AG04450 (cell line): ENCODE measurements at regions not wholly inside any gene's neighbourhood (a gene's known extent, or its start where the extent isn't known, plus 50 kb on each side); places are given as distances from the start of the nearest gene placed in this dataset.

Experiments used
- CTCF ChIA-PET: fragments of 300-600, 350-600 bp; formaldehyde crosslinking; extraction: SDS; loops from one replicate; lab custom pipeline; 2022; ENCODE audit warnings: antibody characterized with exemption, inconsistent platforms; lab: Charles Lee
- POLR2A ChIA-PET: fragments of 350-600 bp; formaldehyde crosslinking; extraction: SDS; loops from one replicate; lab custom pipeline; 2021; ENCODE audit warnings: antibody characterized with exemption, inconsistent platforms; lab: Yijun Ruan, JAX
- DNase-seq: peaks from one replicate; pipeline ENCODE4 v3.0.0-alpha.2; 2011; ENCODE audit warnings: low read depth, low spot score
- H3K27ac ChIP-seq: one replicate; pipeline ENCODE4 v1.5.1; 2012; ENCODE audit warnings: low read depth, low read length, control low read depth
- H3K27me3 ChIP-seq: one replicate; pipeline ENCODE4 v1.6.0; 2012; ENCODE audit warnings: low read length; ENCODE audit not compliant: control insufficient read depth, insufficient read depth
- H3K4me3 ChIP-seq: 2 replicates; pipeline ENCODE4 v1.5.1; 2011; ENCODE audit warnings: mild to moderate bottlenecking, low read depth, low read length, control low read depth
- H3K9me3 ChIP-seq: 2 replicates; pipeline ENCODE4 v1.5.1; 2012; ENCODE audit warnings: low read length; ENCODE audit not compliant: control insufficient read depth, insufficient read depth
- CTCF ChIP-seq: IDR thresholded peaks from 2 replicates; pipeline ENCODE4 v1.5.1; 2011; ENCODE audit warnings: low read depth, low read length, control low read depth, inconsistent platforms

- CTCF ChIA-PET, result interaction anchor here (0.6 kb wide), 1 partner anchor 977 kb away, joined by 3 read pairs; no protein-coding TSS in a partner anchor
- DNase-seq, result no peak
- POLR2A ChIA-PET, result no interaction called here
- H3K27ac ChIP-seq, result no peak overlapping the region
- H3K27me3 ChIP-seq, result no peaks in the 10 kb centered on the region
- no peaks in the 10 kb centered on the region for H3K9me3 ChIP-seq
- H3K4me3 ChIP-seq, result no peak overlapping the region
- no peak for TF ChIP-seq CTCF
Measured at GRCh38 chr2:133940134-133940533, 313.7 kb upstream of the MGAT5 start.

GRCh38 chr2:133941666-133942065 lies 312.2 kb upstream of the MGAT5 start:
- no peaks in the 10 kb centered on the region for H3K9me3 ChIP-seq
- DNase-seq, result no peak
- CTCF ChIA-PET, result no interaction called here

GRCh38 chr2:133942398-133942797 lies 311.5 kb upstream of the MGAT5 start:
- CTCF ChIA-PET, result interaction anchor here (0.9 kb wide), 1 partner anchor 508 kb away, joined by 4 read pairs; no protein-coding TSS in a partner anchor
- POLR2A ChIA-PET, result interaction anchor here (0.6 kb wide), 1 partner anchor 250 kb away, joined by 4 read pairs; no protein-coding TSS in a partner anchor
- DNase-seq, result no peak
- no peaks in the 10 kb centered on the region for H3K9me3 ChIP-seq
- no peak for TF ChIP-seq CTCF
- H3K27me3 ChIP-seq, result no peaks in the 10 kb centered on the region
- no peak overlapping the region for H3K4me3 ChIP-seq
- no peak overlapping the region for H3K27ac ChIP-seq

More at GRCh38 chr2:133941666-133942065, 312.2 kb upstream of the MGAT5 start:
- TF ChIP-seq CTCF, result no peak
- POLR2A ChIA-PET, result no interaction called here
- Histone ChIP-seq H3K27ac (no peak overlapping the region), H3K4me3 (no peak overlapping the region), H3K27me3 (no peaks in the 10 kb centered on the region)

GRCh38 chr2:133943108-133943507 lies 310.8 kb upstream of the MGAT5 start:
- ChIA-PET CTCF (interaction anchor here (0.7 to 0.9 kb wide), 2 partner anchors 14 to 508 kb away, joined by 3 to 4 read pairs; no protein-coding TSS in a partner anchor), POLR2A (no interaction called here)
- Histone ChIP-seq H3K9me3 (no peaks in the 10 kb centered on the region), H3K4me3 (no peak overlapping the region), H3K27ac (no peak overlapping the region), H3K27me3 (no peaks in the 10 kb centered on the region)
- no peak for DNase-seq
- TF ChIP-seq CTCF, result no peak

- Histone ChIP-seq H3K27ac (no peak overlapping the region), H3K27me3 (peaks cover 1% of the 10 kb centered on the region), H3K4me3 (no peak overlapping the region), H3K9me3 (no peaks in the 10 kb centered on the region)
- CTCF ChIA-PET, result no interaction called here
- POLR2A ChIA-PET, result no interaction called here
- DNase-seq, result no peak
- TF ChIP-seq CTCF, result no peak
Measured at GRCh38 chr2:133945089-133945488, 308.8 kb upstream of the MGAT5 start.
